Iris pigment epithelial cell (primary cell): ENCODE measurements at regions not wholly inside any gene's neighbourhood (a gene's known extent, or its start where the extent isn't known, plus 50 kb on each side); places are given as distances from the start of the nearest gene placed in this dataset.

Experiments used
- DNase-seq: peaks from one replicate; pipeline ENCODE4 v3.0.0-alpha.2; 2011; ENCODE audit warnings: low read depth

GRCh38 chr3:13266005-13266404, 154.1 kb downstream of the NUP210 start:
- DNase-seq, result no peak

- DNase-seq, result no peak
Observed at GRCh38 chr3:13265507-13265906, 154.6 kb downstream of the NUP210 start.

- no peak for DNase-seq
Observed at GRCh38 chr3:13265016-13265415, 155.1 kb downstream of the NUP210 start.

GRCh38 chr3:13264468-13264795, 155.7 kb downstream of the NUP210 start:
- no peak for DNase-seq

DNA sequence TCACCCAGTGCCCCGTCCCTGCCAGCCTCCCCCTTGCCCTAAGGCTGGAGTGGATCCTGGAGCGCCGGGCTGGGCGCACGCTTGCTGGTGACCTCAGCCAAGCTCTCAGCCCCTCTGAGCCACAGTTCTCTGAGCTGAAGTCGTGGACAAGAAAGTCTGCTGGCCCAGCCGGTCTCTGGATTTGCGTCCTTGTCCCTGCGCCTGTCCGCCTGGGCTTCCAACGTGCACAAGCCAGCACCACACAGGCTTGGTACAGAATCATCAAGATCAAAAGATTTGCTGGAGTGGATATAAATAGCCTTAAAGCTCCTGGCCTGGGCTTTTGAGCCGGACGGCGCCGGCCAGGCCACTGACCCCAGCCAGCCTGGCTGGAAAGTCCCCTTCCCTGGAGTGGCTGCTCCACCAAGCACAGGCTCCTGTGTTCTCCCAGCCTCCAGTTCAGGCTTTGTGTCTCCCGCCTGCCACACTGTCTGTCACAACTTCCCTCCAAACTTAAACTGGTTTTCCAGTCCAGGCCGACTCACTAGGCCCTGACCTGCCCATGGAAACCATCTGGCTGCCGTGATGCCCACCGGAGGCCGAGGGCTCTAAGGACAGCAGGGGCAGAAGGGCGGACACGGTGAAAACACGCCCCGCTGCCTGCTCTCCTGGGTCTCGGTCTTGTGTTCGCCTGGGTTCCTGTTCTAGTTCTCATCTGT, 156.2 kb downstream of the NUP210 start:
- no peak for DNase-seq

- no peak for DNase-seq
Observed at GRCh38 chr3:13262493-13263211, 157.5 kb downstream of the NUP210 start.

DNA sequence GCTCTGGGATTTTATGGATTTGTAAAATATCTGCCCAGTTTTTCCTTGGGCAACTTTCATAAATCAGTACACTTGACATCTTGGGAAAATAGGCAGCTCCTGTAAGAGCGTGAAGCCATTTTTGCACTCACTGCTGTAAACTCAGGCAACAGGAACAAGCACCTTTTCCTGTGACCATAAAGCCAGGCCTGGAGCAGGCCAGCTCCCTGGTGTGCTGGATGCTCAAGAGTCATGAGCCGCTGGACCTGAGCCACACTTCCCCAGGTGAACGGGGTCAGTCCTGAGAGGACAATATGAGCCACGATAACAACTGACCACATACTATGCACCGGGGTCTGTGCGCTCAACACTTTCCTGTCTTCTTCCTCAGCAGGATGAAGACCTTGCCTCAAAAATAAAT, 158.2 kb downstream of the NUP210 start:
- DNase-seq, result no peak

- DNase-seq, result no peak
Observed at GRCh38 chr3:13261104-13261830, 158.9 kb downstream of the NUP210 start.

GRCh38 chr3:13260259-13261103, 159.6 kb downstream of the NUP210 start:
- no peak for DNase-seq

DNA sequence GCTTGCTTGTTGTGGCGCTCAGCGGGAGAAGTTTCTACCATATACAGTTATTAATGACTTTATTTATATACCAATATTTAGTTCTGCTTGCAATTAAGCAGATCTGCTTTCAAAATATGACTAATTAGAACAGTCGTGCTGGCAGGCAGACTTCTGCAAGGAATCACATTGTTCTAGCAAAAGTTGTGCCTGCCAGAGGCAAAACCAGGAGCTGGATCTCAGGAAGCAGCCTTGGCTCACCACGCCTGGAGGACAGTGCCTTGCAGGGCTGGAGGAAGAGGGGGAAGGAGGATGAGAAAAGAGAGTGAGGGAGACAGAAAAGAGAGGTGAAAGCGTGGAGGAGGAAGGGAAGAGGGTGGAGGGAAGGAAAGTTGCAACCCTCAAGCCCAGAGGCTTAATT, 160.3 kb downstream of the NUP210 start:
- no peak for DNase-seq

- no peak for DNase-seq
Observed at GRCh38 chr3:13258986-13259514, 161.1 kb downstream of the NUP210 start.

DNA sequence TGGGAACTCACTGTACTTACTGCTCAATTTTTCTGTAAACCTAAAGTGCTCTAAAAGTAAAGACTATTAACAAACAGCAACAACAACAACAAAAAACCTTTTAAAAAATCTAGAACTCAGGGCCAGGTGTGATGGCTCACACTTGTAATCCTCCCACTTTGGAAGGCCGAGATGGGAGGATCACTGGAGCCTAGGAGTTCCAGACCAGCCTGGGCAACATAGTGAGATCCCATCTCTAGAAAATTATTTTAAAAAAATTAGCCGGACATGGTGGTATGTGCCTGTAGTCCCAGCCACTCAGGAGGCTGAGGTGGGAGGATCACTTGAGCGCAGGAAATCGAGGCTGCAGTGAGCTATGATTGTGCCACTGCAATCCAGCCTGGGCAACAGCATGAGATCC, 161.8 kb downstream of the NUP210 start:
- no peak for DNase-seq

DNA sequence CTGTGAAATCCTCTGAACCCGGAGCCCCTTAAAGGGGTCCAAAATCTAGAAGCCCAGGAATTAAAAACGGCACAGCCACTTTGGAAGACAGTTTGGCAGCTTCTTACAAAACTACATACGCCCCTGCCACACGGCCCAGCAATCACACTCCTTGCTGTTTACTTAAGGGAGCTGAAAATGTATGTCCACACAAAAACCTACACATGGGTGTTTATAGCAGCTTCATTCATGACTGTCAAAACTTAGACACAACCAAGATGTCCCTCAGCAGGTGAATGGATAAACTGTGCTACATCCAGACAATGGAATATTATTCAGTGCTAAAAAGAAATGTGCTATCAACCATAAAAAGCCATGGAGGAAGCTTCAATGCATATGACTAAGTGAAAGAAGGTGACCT, 162.5 kb downstream of the NUP210 start:
- no peak for DNase-seq

DNA sequence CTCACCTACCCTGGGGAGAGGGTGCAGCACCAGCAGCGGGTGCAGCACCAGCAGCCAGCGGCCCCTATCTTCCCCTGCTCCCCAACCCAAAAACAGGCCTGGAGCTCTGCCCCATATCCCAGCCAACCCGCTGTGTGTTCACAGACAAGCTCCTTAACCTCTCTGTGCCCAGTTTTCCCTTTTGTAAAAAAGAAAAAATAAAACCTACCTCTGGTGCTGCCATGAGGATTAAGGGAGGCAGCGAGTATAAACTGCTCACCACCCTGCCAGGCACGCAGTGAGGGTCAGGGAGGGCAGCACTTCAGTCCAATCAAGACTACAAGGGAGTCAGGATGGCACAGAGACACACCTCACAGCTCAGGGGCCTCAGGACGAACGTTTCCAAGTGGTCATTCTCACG, 163.3 kb downstream of the NUP210 start:
- no peak for DNase-seq

GRCh38 chr3:13254028-13254951, 165.8 kb downstream of the NUP210 start:
- DNase-seq, result no peak

DNA sequence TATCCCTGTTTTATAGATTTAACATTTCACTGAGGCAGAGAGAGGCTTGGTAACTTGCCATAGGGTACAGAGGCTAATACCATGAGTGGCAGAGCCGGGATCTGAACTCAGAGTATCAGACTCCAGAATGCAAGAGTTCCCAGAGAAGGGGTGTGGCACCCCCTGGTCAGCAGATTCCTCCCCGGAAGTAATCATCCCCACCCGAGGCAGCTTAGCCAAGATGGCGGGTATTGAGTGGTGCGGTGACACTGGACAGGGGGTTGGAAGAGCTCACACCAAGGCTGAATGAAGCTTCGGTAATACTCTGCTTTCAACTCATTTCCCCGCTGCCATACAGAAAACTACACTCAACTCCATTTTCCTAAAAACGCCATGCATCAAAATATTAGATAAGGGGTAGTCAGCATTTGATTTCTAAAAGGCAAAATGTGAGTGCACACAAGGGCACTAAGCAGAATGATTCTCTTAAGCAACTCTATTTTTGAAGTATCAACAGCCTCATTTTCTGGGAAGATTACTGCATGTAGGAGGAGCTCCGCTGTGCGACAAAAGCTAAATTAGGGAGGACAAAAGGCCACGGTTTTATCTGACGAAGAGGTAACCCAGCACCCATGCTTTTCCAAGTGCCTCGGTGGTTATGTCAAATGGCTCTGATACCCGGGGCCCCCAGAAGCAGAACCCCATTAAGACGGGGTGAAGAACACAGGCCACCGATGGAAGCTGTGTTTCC, 166.7 kb downstream of the NUP210 start:
- no peak for DNase-seq

GRCh38 chr3:13252207-13252606, 167.9 kb downstream of the NUP210 start:
- DNase-seq, result no peak

DNA sequence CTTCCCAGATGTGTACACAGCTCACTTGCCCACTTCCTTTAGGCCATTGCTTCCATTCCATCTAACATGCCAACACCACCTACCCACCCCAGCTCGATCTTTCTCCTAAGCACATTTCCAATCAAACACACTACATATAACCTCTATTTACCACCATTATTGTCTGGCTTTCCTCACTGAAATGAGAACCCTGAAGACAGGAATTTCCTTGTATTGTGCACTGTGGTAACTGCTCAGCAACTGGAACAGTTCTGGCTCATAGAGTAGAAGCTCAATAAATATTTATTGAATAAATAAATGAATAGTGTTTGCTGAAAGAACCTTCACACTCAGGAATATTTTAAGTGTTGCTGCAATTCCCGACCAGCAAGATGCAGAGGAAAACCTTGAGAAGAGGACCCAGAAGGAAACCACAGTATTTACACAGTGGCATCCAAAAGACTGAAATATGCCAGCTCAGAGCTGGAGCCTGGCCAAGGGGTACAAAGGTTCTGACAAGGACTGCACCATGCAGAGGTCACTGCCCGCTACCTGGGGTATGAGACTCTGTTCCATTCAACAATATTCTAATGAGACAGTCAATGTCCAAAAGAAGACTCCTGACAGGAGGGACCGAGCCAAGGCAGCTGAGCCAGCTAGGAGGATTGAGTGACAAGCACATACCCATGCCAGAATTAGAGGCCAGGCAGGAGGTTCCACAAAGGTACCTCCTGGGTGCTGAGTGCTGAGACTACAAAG, 168.8 kb downstream of the NUP210 start:
- DNase-seq, result no peak

GRCh38 chr3:13249664-13250390, 170.3 kb downstream of the NUP210 start:
- no peak for DNase-seq
